UCSD-AML1 (cell line): ENCODE measurements at regions not wholly inside any gene's neighbourhood (a gene's known extent, or its start where the extent isn't known, plus 50 kb on each side); places are given as distances from the start of the nearest gene placed in this dataset.

Experiments
- DNase-seq: peaks from one replicate; lab custom pipeline; 2025; ENCODE audit not compliant: unreplicated experiment; lab: John Stamatoyannopoulos, UW

DNA sequence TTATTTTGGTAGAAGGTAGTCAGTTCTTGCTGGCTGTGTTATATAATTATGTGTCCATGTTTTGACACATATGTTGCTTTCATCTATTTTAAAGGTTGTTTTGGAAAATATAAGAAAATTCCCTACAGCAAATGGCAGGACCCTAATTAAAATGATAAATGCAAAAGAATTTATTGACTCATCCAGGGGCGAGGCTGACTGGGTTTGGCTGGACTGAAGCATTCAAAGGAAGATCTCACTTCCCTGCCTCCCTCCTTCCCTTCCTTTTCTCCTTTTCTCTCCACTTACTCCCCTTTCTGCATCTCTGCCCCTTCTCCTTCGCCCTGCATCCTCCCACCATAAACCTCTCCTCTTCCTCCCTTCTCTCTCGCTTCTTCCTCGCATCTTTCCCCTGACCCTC lies 129.6 kb downstream of the SNAPC1 start:
- no peak for DNase-seq

DNA sequence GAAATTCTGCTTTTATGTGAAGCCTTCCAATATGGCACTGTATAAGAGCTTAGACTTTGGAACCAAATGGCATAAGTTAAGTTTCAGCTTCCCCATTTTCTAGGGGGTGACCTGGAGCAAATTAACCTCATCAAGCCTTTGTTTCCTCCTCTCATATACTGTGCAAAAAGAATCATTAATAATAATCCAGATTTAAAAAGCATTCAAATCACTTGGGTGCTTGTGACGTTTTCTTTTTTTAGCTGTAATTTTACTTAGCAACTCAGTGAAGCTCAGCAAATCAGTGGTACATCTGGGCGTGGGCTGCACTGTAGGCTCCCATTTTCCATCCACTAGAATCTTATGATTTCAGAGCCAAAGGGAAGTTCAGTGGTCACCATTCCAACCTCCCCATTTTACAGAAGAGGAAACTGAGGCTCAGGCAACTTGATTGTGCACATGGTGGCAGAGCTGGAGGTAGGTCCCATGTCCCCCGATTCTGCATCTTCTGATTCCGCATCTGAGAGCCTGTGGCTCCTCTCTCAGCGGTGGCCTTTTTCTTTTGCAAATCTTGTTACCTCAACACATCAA lies 131.2 kb downstream of the SNAPC1 start:
- DNase-seq, result no peak

DNA sequence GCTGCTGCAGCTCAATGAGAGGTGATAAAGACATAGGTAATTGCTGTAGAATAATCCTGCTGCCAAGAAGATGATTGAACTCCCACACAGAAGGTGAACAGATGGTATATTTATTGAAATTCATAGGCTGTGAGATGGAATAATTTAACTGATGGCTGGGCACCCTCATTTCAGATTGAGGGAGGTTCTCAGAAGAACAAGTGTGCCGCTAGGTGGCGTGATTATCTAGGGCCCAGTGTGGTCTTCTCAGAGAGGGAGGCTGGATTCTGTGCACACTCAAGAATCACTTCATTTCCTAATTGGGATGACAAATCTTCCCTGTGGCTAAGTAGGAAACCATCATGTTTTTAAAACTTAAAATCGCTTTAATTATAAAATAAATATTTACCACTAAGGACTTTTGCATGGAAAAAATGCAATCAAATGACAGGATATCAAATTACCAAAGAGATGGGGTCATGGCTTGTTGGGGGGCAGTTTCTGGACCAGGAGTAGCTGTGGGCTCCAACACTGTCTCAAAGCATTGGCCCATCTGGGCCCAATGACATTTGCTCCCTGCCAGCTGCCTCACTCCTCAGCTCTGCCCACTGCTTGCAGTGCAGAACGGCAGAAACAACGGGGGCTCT lies 132.3 kb downstream of the SNAPC1 start:
- DNase-seq, result peak; percentile 16

- DNase-seq, result no peak
Observed at GRCh38 chr14:61897300-61897699, 135.1 kb downstream of the SNAPC1 start.

DNA sequence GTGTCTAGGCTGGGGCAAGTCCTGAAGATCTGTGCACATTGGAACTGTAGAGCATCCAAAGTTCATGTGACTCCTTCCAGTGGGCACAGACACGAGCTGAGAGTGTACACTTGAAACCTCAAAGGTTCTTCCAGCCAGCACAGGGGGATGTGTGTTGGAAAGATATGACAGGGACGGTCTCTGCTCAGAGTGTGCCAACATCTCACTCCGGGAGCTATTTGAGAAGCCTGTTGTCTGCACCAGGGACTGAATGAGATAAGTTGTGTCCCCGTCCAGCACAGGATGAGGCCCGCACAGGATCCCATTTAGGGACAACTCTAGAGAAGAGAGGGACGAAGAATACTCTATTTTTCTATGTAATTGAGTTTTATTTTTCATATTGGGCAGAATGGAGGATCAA lies 136.3 kb downstream of the SNAPC1 start:
- DNase-seq, result no peak

DNA sequence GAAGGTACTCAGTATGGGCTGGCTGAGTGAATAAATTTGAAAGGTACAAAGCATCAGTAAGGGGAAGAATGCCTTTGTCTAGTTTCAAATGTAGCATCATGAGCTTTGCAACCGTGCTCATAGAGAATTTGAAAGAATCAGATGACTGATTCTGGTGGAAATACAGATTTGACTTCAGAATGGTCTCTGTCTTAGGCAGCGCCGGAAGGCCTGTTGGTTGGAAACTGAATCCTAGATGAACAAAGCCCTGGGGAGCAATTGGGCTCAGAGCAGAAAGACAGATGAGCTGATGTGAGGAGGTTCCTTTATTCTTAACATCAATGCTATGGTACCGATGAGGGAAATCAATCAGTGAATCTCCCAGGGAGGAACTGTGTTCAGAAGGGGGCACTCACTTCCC lies 137.3 kb downstream of the SNAPC1 start:
- DNase-seq, result no peak

- DNase-seq, result no peak
Observed at GRCh38 chr14:61904946-61905345, 142.7 kb downstream of the SNAPC1 start.

DNA sequence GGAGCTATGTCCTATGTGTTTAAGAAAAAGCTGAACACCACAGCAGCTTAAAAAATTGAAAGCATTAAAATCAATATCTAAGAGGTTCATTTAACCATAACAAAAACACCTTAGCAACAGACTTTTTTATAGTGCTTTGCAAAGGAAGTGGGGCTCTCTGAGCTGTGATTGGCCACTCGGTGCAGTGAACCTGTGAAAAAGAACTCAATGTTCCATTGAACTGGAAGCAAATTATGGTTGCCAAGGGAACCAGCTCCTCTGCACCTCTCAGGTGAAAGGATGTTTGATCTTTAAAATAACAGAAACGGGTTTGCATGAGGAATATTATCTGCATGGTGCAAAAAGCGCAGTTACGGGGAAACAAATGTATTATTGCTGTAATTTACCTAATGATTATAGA lies 149.4 kb downstream of the SNAPC1 start:
- DNase-seq, result no peak

DNA sequence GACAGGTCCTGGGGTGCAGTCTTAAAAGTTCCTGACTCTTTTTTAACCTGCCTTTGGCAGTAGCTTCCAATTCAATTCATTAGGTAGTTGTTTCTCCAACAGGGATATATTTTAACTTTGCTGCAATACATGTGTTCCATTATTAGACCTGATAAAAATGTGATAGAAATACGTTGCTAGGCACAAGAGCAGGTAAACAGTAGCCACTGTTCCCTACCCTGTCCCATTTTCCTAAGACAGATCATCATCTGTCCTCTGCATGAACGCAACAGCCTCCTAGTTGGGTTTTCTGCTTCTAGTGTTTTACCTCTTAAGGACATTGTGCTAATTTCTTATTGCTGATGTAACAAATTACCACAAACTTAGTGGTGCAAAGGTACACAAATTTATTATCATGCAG lies 156.8 kb downstream of the SNAPC1 start:
- no peak for DNase-seq

DNA sequence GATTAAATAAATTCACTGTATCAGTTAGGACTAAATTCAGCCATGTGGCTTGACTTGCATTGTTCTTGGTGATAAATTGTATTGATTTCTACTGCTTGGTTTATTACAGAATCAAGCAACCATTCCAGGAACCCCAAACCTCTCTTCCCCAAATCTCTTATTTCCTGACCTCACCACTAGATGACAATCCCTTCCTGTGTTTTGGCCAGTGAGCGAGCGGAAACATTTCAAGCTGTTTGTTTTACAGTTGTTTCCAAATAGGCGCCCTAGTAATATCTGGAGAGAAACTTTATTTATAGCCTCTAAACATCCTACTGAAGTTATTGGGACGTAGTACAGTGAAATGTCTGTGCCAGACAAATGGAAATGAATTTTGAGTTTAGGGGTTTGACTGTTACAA lies 161.1 kb downstream of the SNAPC1 start:
- DNase-seq, result no peak

- no peak for DNase-seq
Observed at GRCh38 chr14:61925043-61925442, 162.8 kb downstream of the SNAPC1 start.

DNA sequence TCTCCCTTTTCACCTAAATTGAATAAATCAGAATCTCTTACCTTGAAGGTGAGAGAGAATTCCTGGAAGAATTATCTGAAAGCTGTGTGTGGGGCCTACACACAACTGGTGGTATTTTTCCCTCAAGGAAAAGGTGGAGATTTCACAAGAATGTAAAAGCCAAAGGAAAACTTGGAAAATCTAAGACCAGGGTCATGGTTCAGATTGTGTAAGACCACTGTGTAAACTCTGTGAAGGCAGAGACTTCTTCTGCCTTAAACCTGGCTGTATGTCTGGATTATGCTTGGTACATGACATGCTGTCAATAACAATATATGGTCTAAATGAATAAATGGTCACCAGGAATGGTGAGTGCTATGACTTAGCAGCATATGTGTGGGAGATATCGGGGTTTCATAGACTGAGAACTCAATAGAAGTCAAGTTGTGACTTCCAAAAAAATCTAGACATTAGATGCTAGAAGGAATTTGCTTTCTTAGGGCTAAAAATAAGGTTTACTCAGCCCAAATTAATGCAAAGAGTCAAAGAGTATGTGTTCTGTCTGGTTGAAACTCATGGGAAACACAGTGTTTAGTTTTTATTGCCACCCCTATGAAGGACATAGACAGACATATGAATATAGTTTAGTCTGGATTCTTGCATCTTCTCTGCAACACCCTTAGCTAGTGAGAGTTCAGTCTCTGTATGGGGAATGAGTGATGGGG lies 163.7 kb downstream of the SNAPC1 start:
- no peak for DNase-seq

DNA sequence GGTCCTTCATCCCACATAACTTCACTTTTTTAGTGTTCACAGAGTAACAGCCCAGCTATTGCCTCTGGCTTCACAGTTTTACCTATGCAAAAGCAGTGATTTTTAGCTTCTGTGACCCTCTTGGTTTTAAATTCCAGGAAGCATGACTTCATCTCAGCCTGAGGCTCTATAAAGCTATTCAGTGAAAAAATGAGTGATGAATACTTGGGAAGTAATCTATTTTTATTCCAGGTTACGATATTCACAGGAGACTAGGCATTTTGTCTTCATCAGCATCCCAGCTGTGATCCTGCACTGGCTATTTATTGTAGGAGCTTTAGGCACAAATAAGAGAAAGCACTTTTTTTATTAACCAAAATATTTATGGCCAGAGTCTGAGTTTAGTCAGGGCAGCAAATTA lies 164.8 kb downstream of the SNAPC1 start:
- DNase-seq, result no peak

DNA sequence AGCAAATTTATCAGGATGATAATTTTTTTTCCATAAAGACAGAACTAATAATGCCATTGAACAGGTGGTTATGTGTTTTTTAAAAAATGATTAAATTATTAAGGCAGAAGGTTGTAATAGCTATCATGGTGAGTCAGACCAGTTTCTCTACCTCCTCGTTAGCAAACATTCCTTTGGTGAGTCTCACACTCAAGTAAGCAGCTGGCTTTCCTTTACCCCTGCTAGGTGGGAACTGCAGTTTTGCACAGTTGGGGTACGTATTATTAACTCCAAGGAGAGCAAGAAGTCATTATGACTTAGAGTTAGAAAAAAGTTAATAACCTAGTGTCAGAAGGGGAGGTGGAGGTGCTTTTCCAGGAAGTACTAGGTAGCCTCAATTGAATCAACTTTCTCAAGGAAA lies 165.3 kb downstream of the SNAPC1 start:
- no peak for DNase-seq

DNA sequence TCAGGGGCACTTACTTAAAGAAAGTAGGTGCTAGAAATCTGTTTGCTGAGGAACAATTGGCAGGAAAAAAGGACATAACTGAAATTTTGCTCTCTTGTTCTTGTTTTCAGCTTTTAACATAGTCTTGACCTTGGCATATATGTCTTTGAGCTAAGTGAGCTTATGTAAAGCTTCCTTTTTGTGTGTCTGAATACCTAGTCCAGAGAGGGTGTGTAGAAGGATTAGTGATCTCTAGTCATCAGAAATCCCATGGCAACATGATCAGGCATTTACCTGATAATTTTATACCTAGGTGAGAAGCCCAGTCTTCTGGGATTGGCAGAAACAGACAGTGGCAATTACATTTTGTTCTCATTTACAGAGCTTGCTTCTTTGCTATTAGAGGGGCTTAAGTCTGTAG lies 166.1 kb downstream of the SNAPC1 start:
- no peak for DNase-seq

DNA sequence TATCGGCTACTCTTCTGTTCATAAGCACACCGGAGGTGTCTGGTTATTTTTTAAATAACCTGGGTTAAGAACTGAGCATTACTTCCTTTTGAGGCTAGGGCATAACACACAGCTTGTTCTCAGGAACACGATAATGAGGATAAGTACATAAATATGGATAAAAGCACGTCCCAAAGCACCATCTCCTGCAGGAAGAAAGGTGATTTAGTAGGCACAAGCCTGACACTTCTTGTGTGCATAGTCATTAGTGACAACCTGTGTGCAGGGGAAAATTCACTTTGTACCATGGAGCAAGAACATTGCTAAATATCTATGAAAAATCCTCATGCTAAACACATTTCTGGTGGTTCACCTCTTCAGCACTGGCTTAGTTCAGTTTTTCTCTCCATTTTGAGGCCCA lies 166.5 kb downstream of the SNAPC1 start:
- no peak for DNase-seq

GRCh38 chr14:61929651-61930050 lies 167.4 kb downstream of the SNAPC1 start:
- no peak for DNase-seq

- no peak for DNase-seq
Observed at GRCh38 chr14:61930101-61930857, 168.1 kb downstream of the SNAPC1 start.

- DNase-seq, result no peak
Observed at GRCh38 chr14:61932974-61933373, 170.8 kb downstream of the SNAPC1 start.

DNA sequence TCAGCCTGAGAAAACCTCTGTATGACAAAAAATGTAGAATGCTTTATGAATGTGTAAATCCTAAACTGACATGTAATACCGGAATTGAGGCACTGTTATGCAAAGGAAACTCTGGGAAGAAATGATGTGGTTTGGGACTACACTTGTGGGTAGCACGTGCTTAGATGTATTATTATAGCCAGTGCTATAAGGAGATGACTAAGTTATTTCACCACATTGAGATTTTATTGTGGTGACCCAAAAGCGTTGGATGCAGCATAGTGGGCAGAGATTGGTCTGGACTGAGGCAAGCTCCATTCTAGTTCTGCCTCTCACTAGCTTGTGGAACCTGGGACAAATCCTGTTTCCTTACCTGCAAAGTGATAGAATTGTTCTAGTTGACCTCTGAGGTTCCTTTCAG lies 172.2 kb downstream of the SNAPC1 start:
- no peak for DNase-seq

DNA sequence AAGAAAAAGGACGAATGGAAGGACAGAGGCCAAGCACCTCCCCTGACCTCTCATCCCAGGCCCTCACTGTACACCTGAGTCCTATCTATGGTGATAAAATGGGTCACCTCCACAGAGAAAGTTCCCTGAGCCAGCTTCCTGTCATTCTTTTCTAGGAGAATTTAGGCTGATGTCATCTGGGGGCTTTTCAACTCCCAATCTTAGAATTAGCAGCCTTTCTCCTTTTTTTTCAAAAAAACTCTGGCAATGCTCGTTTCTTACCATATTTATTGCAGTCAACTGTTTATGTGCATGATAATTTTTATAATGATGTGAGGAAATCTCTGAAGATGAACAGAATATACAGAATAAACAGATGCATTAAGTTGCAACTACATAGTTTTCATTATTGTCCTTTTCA lies 177.6 kb downstream of the SNAPC1 start:
- no peak for DNase-seq
